ENCODE measurements at regions not wholly inside any gene's neighbourhood (a gene's known extent, or its start where the extent isn't known, plus 50 kb on each side); places are given as distances from the start of the nearest gene placed in this dataset.

DNA sequence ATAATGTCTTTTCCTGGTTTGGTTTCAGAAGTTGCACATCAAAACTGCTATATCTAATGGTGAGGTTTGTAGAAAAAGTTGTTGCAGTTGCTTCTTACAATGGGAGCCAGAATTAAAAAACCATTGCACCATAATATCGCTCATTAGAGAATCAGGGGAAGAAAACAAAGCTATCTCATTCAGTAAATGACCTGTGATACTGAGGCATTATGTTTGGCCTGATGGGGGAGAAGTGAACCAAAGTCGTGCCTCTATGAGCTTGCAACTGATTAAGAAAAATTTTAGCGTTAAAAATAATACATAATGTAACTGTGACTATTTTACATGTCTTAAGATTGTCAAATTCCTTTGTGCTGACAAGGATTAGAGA lies 60.2 kb upstream of the ARHGEF26 start:
- TF ChIP-seq, protein P1, sequence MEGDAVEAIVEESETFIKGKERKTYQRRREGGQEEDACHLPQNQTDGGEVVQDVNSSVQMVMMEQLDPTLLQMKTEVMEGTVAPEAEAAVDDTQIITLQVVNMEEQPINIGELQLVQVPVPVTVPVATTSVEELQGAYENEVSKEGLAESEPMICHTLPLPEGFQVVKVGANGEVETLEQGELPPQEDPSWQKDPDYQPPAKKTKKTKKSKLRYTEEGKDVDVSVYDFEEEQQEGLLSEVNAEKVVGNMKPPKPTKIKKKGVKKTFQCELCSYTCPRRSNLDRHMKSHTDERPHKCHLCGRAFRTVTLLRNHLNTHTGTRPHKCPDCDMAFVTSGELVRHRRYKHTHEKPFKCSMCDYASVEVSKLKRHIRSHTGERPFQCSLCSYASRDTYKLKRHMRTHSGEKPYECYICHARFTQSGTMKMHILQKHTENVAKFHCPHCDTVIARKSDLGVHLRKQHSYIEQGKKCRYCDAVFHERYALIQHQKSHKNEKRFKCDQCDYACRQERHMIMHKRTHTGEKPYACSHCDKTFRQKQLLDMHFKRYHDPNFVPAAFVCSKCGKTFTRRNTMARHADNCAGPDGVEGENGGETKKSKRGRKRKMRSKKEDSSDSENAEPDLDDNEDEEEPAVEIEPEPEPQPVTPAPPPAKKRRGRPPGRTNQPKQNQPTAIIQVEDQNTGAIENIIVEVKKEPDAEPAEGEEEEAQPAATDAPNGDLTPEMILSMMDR (IDR thresholded peaks at IDR 0.05; ENCODE audit: borderline replicate concordance, insufficient read depth, low read depth, low read length) = no peak
- H3K4me3 ChIP-seq (ENCODE audit: low read depth, low read length) = no peak overlapping the region

DNA sequence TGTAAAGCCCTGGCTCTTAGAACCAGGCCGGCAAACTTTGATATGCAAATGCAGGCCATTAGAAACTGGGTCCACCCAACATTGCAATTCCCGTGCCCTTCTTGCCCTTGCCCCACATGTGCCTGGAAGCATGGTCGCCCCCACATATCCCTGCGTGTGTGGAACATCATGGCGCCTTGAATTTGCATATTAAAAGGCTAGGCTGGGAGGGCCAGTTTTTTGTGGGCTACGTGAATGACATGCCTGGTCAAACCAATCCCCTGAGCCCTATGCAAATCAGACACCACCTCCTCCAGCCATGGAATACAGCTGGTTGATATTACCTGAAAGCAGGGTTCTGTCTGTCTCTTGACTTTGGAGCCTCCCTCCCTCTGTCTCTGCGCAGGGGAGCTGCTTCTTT lies 58.7 kb upstream of the ARHGEF26 start:
- H3K4me3 ChIP-seq (ENCODE audit: low read depth, low read length) = no peak overlapping the region
- TF ChIP-seq, protein P1 (IDR thresholded peaks at IDR 0.05; ENCODE audit: borderline replicate concordance, insufficient read depth, low read depth, low read length) = no peak

DNA sequence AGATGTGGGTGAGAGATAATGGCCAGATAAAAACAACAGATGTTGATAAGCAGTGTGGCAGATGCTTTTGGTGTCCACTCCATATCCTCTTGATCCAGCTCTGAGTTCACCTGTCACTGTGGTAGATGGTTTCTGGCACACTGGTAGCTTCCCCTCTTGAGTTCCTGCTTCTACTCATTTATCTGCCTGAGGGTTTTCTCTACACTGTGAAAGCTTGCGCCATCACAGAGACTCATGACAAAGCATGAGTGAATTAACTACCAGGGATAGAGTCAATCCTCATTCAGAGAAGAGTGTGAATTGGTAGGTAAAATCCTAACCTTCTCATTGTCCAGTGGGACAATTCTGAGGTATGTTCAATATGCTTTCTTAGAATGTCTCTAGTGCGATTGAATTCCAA lies 50.0 kb upstream of the ARHGEF26 start:
- H3K4me3 ChIP-seq (ENCODE audit: low read depth, low read length) = no peak overlapping the region
- TF ChIP-seq, protein P1 (IDR thresholded peaks at IDR 0.05; ENCODE audit: borderline replicate concordance, insufficient read depth, low read depth, low read length) = no peak

All from GM12875 (cell line).